ENCODE measurements at regions not wholly inside any gene's neighbourhood (a gene's known extent, or its start where the extent isn't known, plus 50 kb on each side); places are given as distances from the start of the nearest gene placed in this dataset.

DNA sequence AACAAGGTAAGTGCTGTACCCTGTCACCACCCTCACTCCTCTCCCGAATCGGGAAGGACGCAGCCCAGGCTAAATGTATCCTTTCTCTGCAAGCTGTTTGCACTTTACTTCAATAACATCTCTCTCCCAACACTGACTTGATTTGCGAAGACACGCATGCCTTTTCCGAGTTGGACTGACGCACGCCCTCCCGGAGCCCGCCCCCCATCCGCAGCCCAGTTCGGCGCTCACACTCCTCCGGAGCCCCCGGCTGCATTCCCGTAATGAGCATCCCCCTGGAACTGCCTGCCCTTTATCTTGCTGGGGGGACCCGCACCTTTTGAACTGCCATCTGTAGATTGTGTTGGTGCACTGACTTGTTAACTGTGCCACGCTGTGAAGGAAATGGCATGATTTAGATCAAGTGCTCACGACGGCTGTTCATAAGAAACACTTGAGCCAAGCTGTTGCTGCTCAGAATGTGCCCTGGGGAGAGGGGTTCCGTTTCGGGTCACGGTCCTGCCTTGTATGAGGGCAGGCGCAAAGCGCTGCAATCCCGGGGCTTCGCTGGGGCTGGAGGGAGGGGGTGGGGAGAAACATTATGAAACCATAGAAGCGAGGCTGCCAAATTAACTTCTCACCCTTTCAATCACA is 176.6 kb upstream of the CDKN3 start:
- no peak for TF ChIP-seq EZH2 (IDR thresholded peaks at IDR 0.05; ENCODE audit: borderline replicate concordance)
- TF ChIP-seq, protein P1, sequence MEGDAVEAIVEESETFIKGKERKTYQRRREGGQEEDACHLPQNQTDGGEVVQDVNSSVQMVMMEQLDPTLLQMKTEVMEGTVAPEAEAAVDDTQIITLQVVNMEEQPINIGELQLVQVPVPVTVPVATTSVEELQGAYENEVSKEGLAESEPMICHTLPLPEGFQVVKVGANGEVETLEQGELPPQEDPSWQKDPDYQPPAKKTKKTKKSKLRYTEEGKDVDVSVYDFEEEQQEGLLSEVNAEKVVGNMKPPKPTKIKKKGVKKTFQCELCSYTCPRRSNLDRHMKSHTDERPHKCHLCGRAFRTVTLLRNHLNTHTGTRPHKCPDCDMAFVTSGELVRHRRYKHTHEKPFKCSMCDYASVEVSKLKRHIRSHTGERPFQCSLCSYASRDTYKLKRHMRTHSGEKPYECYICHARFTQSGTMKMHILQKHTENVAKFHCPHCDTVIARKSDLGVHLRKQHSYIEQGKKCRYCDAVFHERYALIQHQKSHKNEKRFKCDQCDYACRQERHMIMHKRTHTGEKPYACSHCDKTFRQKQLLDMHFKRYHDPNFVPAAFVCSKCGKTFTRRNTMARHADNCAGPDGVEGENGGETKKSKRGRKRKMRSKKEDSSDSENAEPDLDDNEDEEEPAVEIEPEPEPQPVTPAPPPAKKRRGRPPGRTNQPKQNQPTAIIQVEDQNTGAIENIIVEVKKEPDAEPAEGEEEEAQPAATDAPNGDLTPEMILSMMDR (IDR thresholded peaks at IDR 0.05; ENCODE audit: poor library complexity) = no peak

All from hepatocyte (in vitro differentiated cells).